H9 (cell line): ENCODE measurements at regions not wholly inside any gene's neighbourhood (a gene's known extent, or its start where the extent isn't known, plus 50 kb on each side); places are given as distances from the start of the nearest gene placed in this dataset.

ENCODE experiments used
- DNase-seq: peaks from one replicate; pipeline ENCODE4 v3.0.0-alpha.2; 2017
- H2AFZ ChIP-seq: one replicate; pipeline ENCODE4 v1.6.1; 2013; ENCODE audit warnings: mild to moderate bottlenecking, low read length, control low read depth, moderate library complexity
- H2AK5ac ChIP-seq: 2 replicates; pipeline ENCODE4 v1.6.1; 2013; ENCODE audit warnings: low read length, control low read depth, mixed read lengths; ENCODE audit not compliant: insufficient read length
- H2BK120ac ChIP-seq: one replicate; pipeline ENCODE4 v1.6.1; 2013; ENCODE audit warnings: low read depth, mild to moderate bottlenecking, low read length, control low read depth, inconsistent platforms; ENCODE audit not compliant: poor library complexity, severe bottlenecking
- H2BK12ac ChIP-seq: 2 replicates; pipeline ENCODE4 v1.6.1; 2013; ENCODE audit warnings: low read length, control low read depth, mixed read lengths, low read depth; ENCODE audit not compliant: insufficient read length
- H2BK15ac ChIP-seq: 2 replicates; pipeline ENCODE4 v1.6.1; 2013; ENCODE audit warnings: low read depth, low read length, control low read depth
- H2BK20ac ChIP-seq: one replicate; pipeline ENCODE4 v1.6.1; 2013; ENCODE audit warnings: low read depth, mild to moderate bottlenecking, low read length, control low read depth, inconsistent platforms; ENCODE audit not compliant: poor library complexity, severe bottlenecking
- H2BK5ac ChIP-seq: 2 replicates; pipeline ENCODE4 v1.6.1; 2013; ENCODE audit warnings: low read length, control low read depth, mixed read lengths; ENCODE audit not compliant: insufficient read length
- H3K14ac ChIP-seq: 2 replicates; pipeline ENCODE4 v1.6.1; 2013; ENCODE audit warnings: low read length, control low read depth; ENCODE audit not compliant: insufficient read depth
- H3K18ac ChIP-seq: 2 replicates; pipeline ENCODE4 v1.6.1; 2013; ENCODE audit warnings: low read depth, mild to moderate bottlenecking, mixed read lengths, low read length, control low read depth; ENCODE audit not compliant: insufficient read length
- H3K23ac ChIP-seq: 2 replicates; pipeline ENCODE4 v1.6.1; 2013; ENCODE audit warnings: low read length, control low read depth, mixed read lengths, low read depth; ENCODE audit not compliant: insufficient read length
- H3K23me2 ChIP-seq: 2 replicates; pipeline ENCODE4 v1.6.1; 2013; ENCODE audit warnings: low read depth, mild to moderate bottlenecking, mixed read lengths, low read length, control low read depth; ENCODE audit not compliant: insufficient read length, poor library complexity, severe bottlenecking
- H3K27ac ChIP-seq: 2 replicates; pipeline ENCODE4 v1.5.1; 2013; ENCODE audit warnings: low read length, control low read depth, mixed read lengths, low read depth; ENCODE audit not compliant: insufficient read length
- H3K27me3 ChIP-seq: 2 replicates; pipeline ENCODE4 v1.6.1; 2013; ENCODE audit warnings: low read length, control low read depth, inconsistent platforms; ENCODE audit not compliant: insufficient read depth
- H3K4ac ChIP-seq: 2 replicates; pipeline ENCODE4 v1.6.1; 2013; ENCODE audit warnings: low read depth, mild to moderate bottlenecking, control low read depth, inconsistent platforms, low read length, moderate library complexity
- H3K4me1 ChIP-seq: 2 replicates; pipeline ENCODE4 v1.6.1; 2013; ENCODE audit warnings: low read length, control low read depth, inconsistent platforms; ENCODE audit not compliant: insufficient read depth
- H3K4me2 ChIP-seq: 2 replicates; pipeline ENCODE4 v1.6.1; 2013; ENCODE audit warnings: low read length, control low read depth, mixed read lengths; ENCODE audit not compliant: insufficient read length, insufficient read depth
- H3K56ac ChIP-seq: 2 replicates; pipeline ENCODE4 v1.6.1; 2013; ENCODE audit warnings: low read depth, mild to moderate bottlenecking, mixed read lengths, low read length, control low read depth; ENCODE audit not compliant: insufficient read length
- H3K79me1 ChIP-seq: 2 replicates; pipeline ENCODE4 v1.6.1; 2013; ENCODE audit warnings: low read depth, mild to moderate bottlenecking, moderate library complexity, low read length, control low read depth, inconsistent platforms; ENCODE audit not compliant: insufficient read depth, poor library complexity, severe bottlenecking
- H3K79me2 ChIP-seq: 2 replicates; pipeline ENCODE4 v1.6.1; 2013; ENCODE audit warnings: low read length, control low read depth, inconsistent platforms; ENCODE audit not compliant: insufficient read depth
- H3K9ac ChIP-seq: 2 replicates; pipeline ENCODE4 v1.6.1; 2013; ENCODE audit warnings: low read length, control low read depth, mixed read lengths; ENCODE audit not compliant: insufficient read length; ENCODE audit errors: extremely low read depth
- H3K9me3 ChIP-seq: one replicate; pipeline ENCODE4 v1.6.1; 2013; ENCODE audit warnings: low read depth, low read length, inconsistent platforms; ENCODE audit not compliant: control insufficient read depth
- H3T11ph ChIP-seq: one replicate; pipeline ENCODE4 v1.6.1; 2013; ENCODE audit warnings: mild to moderate bottlenecking, low read length, control low read depth, inconsistent platforms
- H4K20me1 ChIP-seq: one replicate; pipeline ENCODE4 v1.6.1; 2013; ENCODE audit not compliant: control insufficient read depth, insufficient read length, insufficient read depth
- H4K5ac ChIP-seq: 2 replicates; pipeline ENCODE4 v1.6.1; 2013; ENCODE audit warnings: low read depth, mild to moderate bottlenecking, mixed read lengths, low read length, control low read depth; ENCODE audit not compliant: insufficient read length
- H4K8ac ChIP-seq: replicated peaks from 2 replicates; pipeline ENCODE4 v1.6.1; 2013; ENCODE audit warnings: low read length, control low read depth, mixed read lengths, low read depth; ENCODE audit not compliant: insufficient read length
- H4K91ac ChIP-seq: 2 replicates; pipeline ENCODE4 v1.6.1; 2013; ENCODE audit warnings: low read depth, mild to moderate bottlenecking, moderate library complexity, mixed read lengths, low read length, control low read depth; ENCODE audit not compliant: insufficient read length
- H3K27ac Mint-ChIP-seq, 3 experiments: 2 replicates in 2 of 3; 3 replicates in 1 of 3; pipeline ENCODE4 v1.8.0; 2020 to 2021; ENCODE audit warnings: mixed read lengths in 3 of 3, mild to moderate bottlenecking in 1 of 3, moderate library complexity in 1 of 3
- H3K27me3 Mint-ChIP-seq: 2 replicates; pipeline ENCODE4 v1.8.0; 2021; ENCODE audit warnings: low read depth, mild to moderate bottlenecking, moderate library complexity, mixed read lengths
- H3K36me3 Mint-ChIP-seq, 3 experiments: 2 replicates in 2 of 3; 3 replicates in 1 of 3; pipeline ENCODE4 v1.8.0; 2020 to 2021; ENCODE audit warnings: low read depth in 3 of 3, mixed read lengths in 3 of 3; ENCODE audit not compliant: insufficient read depth in 1 of 3
- H3K4me1 Mint-ChIP-seq, 2 experiments: 2 replicates each; pipeline ENCODE4 v1.8.0; 2020; ENCODE audit warnings: mixed read lengths in 2 of 2
- H3K4me3 Mint-ChIP-seq, 2 experiments: 2 replicates in 1 of 2; 3 replicates in 1 of 2; pipeline ENCODE4 v1.8.0; 2020 to 2021; ENCODE audit warnings: mild to moderate bottlenecking in 2 of 2, mixed read lengths in 2 of 2, moderate library complexity in 1 of 2
- H3K9me3 Mint-ChIP-seq, 2 experiments: 2 replicates in 1 of 2; 3 replicates in 1 of 2; pipeline ENCODE4 v1.8.0; 2020; ENCODE audit warnings: mild to moderate bottlenecking in 2 of 2, mixed read lengths in 2 of 2, moderate library complexity in 1 of 2
- WGBS: extraction: QIAGEN DNeasy Blood & Tissue Kit; methylation state at CpG from one replicate; pipeline ENCODE4 v1.1.7; 2013; ENCODE audit warnings: missing lambda C conversion rate, low lambda C conversion rate, mixed read lengths; ENCODE audit not compliant: insufficient read length; ENCODE audit errors: extremely low coverage; 5-methylcytosine and 5-hydroxymethylcytosine counted together
- TF ChIP-seq, protein P1 (sequence below): fragments of 200-600 bp; sonication (generic); conservative IDR thresholded peaks from 3 replicates; pipeline ENCODE4 v1.8.0; 2021; ENCODE audit warnings: antibody characterized with exemption, mild to moderate bottlenecking

DNA sequence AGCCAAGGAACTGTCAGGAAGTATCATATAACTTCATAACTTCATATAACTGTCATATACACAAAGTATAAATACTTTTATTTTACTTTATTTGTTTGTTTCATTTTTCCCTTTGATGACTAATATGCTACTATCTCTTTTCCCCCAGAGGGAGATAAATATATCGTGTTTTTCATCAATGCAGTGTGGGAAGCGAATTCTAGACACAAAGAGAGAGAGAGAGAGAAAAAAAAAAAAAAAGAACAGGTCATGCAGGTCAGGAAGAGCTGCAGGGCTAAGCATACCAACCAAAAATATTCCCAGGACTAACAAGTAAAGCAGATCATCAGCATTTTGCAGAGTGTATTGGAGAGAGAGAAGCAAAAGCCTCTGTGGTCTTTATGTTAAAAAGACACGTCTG is 1849.2 kb downstream of the STIM2 start:
- H3K9me3 ChIP-seq = peaks cover 11% of the 10 kb centered on the region
- H3K4ac ChIP-seq = no peak overlapping the region
- no peak overlapping the region for H2AFZ ChIP-seq
- Mint-ChIP-seq H3K9me3 (peaks cover 9 to 11% of the 10 kb centered on the region in 2 experiments; a peak in 4 of 5 replicates), H3K36me3 (peaks cover 0 to 14% (median 9%) of the 10 kb centered on the region in 3 experiments; a peak in 5 of 7 replicates), H3K27me3 (no peaks in the 10 kb centered on the region; the same call in 1 of the 2 replicates), H3K4me1 (peaks cover 11% of the 10 kb centered on the region in 2 experiments), H3K27ac (no peak overlapping the region), H3K4me3 (no peak overlapping the region)
- H4K8ac ChIP-seq = no peak overlapping the region
- no peak overlapping the region for H2BK120ac ChIP-seq
- no peaks in the 10 kb centered on the region for H3K23me2 ChIP-seq
- no peak overlapping the region for H3K14ac ChIP-seq
- no peak overlapping the region for H3K4me2 ChIP-seq
- WGBS = no CpG with 5 or more reads among the region's 3 CpGs
- H2BK20ac ChIP-seq = no peak overlapping the region
- H3T11ph ChIP-seq = no peak overlapping the region
- no peak overlapping the region for H2BK15ac ChIP-seq
- H2BK5ac ChIP-seq = no peak overlapping the region
- H2AK5ac ChIP-seq = no peak overlapping the region
- no peak overlapping the region for H4K91ac ChIP-seq
- no peaks in the 10 kb centered on the region for H3K79me2 ChIP-seq
- H3K27ac ChIP-seq = no peak overlapping the region
- H4K20me1 ChIP-seq = no peaks in the 10 kb centered on the region
- H4K5ac ChIP-seq = no peak overlapping the region
- H3K9ac ChIP-seq = no peak overlapping the region
- no peaks in the 10 kb centered on the region for H3K79me1 ChIP-seq
- H2BK12ac ChIP-seq = no peak overlapping the region
- H3K4me1 ChIP-seq = no peaks in the 10 kb centered on the region
- H3K56ac ChIP-seq = no peak overlapping the region
- no peaks in the 10 kb centered on the region for H3K27me3 ChIP-seq
- no peak overlapping the region for H3K23ac ChIP-seq
- TF ChIP-seq, protein P1, sequence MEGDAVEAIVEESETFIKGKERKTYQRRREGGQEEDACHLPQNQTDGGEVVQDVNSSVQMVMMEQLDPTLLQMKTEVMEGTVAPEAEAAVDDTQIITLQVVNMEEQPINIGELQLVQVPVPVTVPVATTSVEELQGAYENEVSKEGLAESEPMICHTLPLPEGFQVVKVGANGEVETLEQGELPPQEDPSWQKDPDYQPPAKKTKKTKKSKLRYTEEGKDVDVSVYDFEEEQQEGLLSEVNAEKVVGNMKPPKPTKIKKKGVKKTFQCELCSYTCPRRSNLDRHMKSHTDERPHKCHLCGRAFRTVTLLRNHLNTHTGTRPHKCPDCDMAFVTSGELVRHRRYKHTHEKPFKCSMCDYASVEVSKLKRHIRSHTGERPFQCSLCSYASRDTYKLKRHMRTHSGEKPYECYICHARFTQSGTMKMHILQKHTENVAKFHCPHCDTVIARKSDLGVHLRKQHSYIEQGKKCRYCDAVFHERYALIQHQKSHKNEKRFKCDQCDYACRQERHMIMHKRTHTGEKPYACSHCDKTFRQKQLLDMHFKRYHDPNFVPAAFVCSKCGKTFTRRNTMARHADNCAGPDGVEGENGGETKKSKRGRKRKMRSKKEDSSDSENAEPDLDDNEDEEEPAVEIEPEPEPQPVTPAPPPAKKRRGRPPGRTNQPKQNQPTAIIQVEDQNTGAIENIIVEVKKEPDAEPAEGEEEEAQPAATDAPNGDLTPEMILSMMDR = no peak
- H3K18ac ChIP-seq = no peak overlapping the region
- no peak for DNase-seq
